ENCODE measurements at regions not wholly inside any gene's neighbourhood (a gene's known extent, or its start where the extent isn't known, plus 50 kb on each side); places are given as distances from the start of the nearest gene placed in this dataset.

DNA sequence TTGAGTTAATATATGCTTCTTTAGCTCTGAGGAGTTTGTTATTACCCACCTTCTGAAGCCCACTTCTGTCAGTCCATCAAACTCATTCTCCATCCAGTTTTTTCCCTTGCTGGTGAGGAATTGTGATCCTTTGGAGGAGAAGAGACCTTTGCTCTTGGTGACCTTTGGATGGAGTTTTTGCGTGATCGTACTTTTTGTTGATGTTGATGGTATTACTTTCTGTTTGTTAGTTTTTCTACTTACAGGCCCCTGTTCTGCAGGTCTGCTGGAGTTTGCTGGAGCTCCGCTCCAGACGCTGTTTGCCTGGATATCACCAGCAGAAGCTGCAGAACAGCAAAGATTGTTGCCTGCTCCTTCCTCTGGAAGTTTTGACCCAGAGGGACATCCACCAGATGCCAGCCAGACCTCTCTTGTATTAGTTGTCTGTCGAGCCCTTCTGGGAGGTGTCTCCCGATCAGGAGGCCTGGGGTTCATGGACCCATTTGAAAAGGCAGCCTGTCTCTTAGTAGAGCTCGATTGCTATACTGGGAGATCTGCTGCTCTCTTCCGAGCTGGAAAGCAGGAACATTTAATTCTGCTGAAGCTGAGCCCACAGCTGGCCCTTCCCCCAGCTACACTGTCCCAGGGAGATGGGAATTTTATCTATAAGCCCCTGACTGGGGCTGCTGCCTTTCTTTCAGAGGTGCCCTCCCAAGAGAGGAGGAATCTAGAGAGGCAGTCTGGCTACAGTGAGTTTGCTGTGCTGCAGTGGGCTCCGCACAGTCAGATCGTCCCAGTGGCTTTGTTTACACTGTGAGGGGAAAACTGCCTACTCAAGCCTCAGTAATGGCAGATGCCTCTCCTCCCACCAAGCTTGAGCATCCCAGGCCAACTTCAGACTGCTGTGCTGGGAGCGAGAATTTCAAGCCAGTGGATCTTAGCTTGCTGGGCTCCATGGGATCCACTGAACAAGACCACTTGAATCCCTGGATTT lies 445.5 kb downstream of the MAN2A1 start:
- H3K9me2 ChIP-seq (ENCODE audit: insufficient read depth) = no peaks in the 10 kb centered on the region
- POLR2A ChIA-PET = no interaction called here
- H3K79me2 ChIP-seq (ENCODE audit: insufficient read depth, low read length) = no peaks in the 10 kb centered on the region
- H3K4me2 ChIP-seq (ENCODE audit: low read length) = no peak overlapping the region
- H3K27ac ChIP-seq (ENCODE audit: low read depth, low read length) = no peak overlapping the region
- H3K36me3 ChIP-seq (ENCODE audit: control insufficient read depth in 1 of 2, insufficient read depth in 2 of 2, low read length in 2 of 2) = no peaks in the 10 kb centered on the region
- no TSS peak for BruUV-seq (replicated peaks)
- H3K9ac ChIP-seq (ENCODE audit: low read length) = no peak overlapping the region
- TF ChIP-seq SIN3A (IDR thresholded peaks at IDR 0.05; ENCODE audit: low read depth) (no peak), EGR1 (IDR thresholded peaks at IDR 0.05; ENCODE audit: low read depth) (no peak), CEBPB (IDR thresholded peaks at IDR 0.05; ENCODE audit: low read depth) (no peak), SP1 (IDR thresholded peaks at IDR 0.05; ENCODE audit: low read depth) (no peak), TCF7L2 (IDR thresholded peaks at IDR 0.05; ENCODE audit: borderline replicate concordance, extremely low read depth, insufficient read depth, insufficient read length) (no peak), POLR2AphosphoS5 (IDR thresholded peaks at IDR 0.05; ENCODE audit: low read depth, low read length) (no peak), ZBTB33 (IDR thresholded peaks at IDR 0.05; ENCODE audit: extremely low read depth, insufficient replicate concordance, low read length) (no peak), POLR2A (IDR thresholded peaks at IDR 0.05; ENCODE audit: borderline replicate concordance, extremely low read depth, insufficient read depth, insufficient read length) (no peak), EZH2phosphoT487 (IDR thresholded peaks at IDR 0.05; ENCODE audit: borderline replicate concordance) (no peak), RAD21 (IDR thresholded peaks at IDR 0.05; ENCODE audit: low read depth) (no peak), CTCF (IDR thresholded peaks at IDR 0.05 in 2 of 3, conservative IDR thresholded peaks at IDR 0.05 in 1 of 3; ENCODE audit: borderline replicate concordance in 1 of 3, insufficient read depth in 1 of 3, low read depth in 2 of 3, low read length in 2 of 3) (no peak), ZNF274 (IDR thresholded peaks at IDR 0.05; ENCODE audit: low read depth, low read length) (no peak), FOSL1 (IDR thresholded peaks at IDR 0.05; ENCODE audit: low read depth) (no peak), REST (IDR thresholded peaks at IDR 0.05; ENCODE audit: low read depth) (no peak), MAX (IDR thresholded peaks at IDR 0.05) (no peak), ZFX (IDR thresholded peaks at IDR 0.05) (no peak), JUND (IDR thresholded peaks at IDR 0.05) (no peak), ELF1 (IDR thresholded peaks at IDR 0.05; ENCODE audit: borderline replicate concordance, low read depth) (no peak), YY1 (IDR thresholded peaks at IDR 0.05; ENCODE audit: extremely low read depth, insufficient replicate concordance, low read depth, low read length) (no peak), CBX3 (IDR thresholded peaks at IDR 0.05; ENCODE audit: low read depth) (no peak)
- intact Hi-C loops (cut with micrococcal nuclease) = no loop called here
- no peaks in the 10 kb centered on the region for H4K20me1 ChIP-seq (ENCODE audit: insufficient read depth)
- CTCF ChIA-PET = no interaction called here
- no peaks in the 10 kb centered on the region for H3K9me3 ChIP-seq (ENCODE audit: control insufficient read depth in 1 of 2, insufficient read depth in 1 of 2, low read depth in 1 of 2, low read length in 2 of 2)
- H3K4me1 ChIP-seq (ENCODE audit: control insufficient read depth in 1 of 2, insufficient read depth in 2 of 2, low read length in 2 of 2) = no peaks in the 10 kb centered on the region
- DNase-seq (ENCODE audit: low read depth, low spot score) = no peak
- ATAC-seq = no peak
- H3K4me3 ChIP-seq (replicated peaks in 1 of 2; ENCODE audit: low read depth in 1 of 2, low read length in 2 of 2) = no peak overlapping the region
- RAD21 ChIA-PET (ENCODE audit: low non-redundant PET in 1 of 2, low total read pairs in 2 of 2, uncharacterized antibody in 2 of 2, unreplicated experiment in 2 of 2) = no interaction called here
- no peaks in the 10 kb centered on the region for H3K27me3 ChIP-seq (ENCODE audit: insufficient read depth, low read length)
- H2AFZ ChIP-seq (ENCODE audit: low read depth, low read length, poor library complexity, severe bottlenecking) = no peak overlapping the region
